ENCODE measurements at regions not wholly inside any gene's neighbourhood (a gene's known extent, or its start where the extent isn't known, plus 50 kb on each side); places are given as distances from the start of the nearest gene placed in this dataset.

DNA sequence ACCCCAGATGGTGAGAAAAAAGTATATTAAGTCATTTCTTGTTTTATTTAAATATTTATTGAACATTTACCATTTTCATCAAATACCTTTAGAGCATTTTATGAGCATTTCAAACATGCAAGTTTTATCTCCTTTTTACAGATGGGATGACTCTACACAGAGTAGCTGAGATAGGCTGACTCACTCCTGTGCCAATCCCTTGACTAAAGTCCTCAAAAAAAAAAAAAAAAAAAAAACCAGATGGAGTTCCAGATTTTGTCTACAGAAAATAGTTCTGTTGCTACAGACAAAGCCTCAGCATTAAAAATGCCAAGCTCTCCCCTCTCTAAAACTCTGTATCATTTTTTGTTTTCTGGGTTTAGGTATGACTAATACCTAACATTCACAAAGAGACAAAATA, 303.0 kb upstream of the PLD5 start:
- intact Hi-C loops (cut with micrococcal nuclease; ENCODE audit: unreplicated experiment), result no loop called here
- TF ChIP-seq CTCF (IDR thresholded peaks at IDR 0.05; ENCODE audit: insufficient read depth in 1 of 2, low read depth in 1 of 2, low read length in 1 of 2, severe bottlenecking in 1 of 2, unreplicated experiment in 1 of 2), result no peak
- Mint-ChIP-seq H3K9me3 (ENCODE audit: unreplicated experiment) (peaks cover 9% of the 10 kb centered on the region), H3K4me1 (ENCODE audit: low read depth, unreplicated experiment) (peaks cover 18% of the 10 kb centered on the region), H3K27me3 (ENCODE audit: insufficient read depth, unreplicated experiment) (no peaks in the 10 kb centered on the region), H3K27ac (ENCODE audit: unreplicated experiment) (no peak overlapping the region), H3K4me3 (ENCODE audit: unreplicated experiment) (no peak overlapping the region), H3K36me3 (ENCODE audit: insufficient read depth, unreplicated experiment) (no peaks in the 10 kb centered on the region)
- CTCF ChIA-PET, result interaction anchor here (0.6 kb wide), 2 partner anchors 18 to 489 kb away, joined by 3 to 7 read pairs; no protein-coding TSS in a partner anchor
- no peaks in the 10 kb centered on the region for H3K36me3 ChIP-seq (ENCODE audit: control insufficient read depth, insufficient read depth, low read length)
- DNase-seq, result no peak
- BruUV-seq (replicated peaks), result no TSS peak
- H3K9me3 ChIP-seq, result no peaks in the 10 kb centered on the region
- POLR2A ChIA-PET, result no interaction called here
- H3K4me1 ChIP-seq, result peaks cover 47% of the 10 kb centered on the region
- H3K27me3 ChIP-seq (replicated peaks; ENCODE audit: control insufficient read depth, insufficient read depth, low read length), result no peaks in the 10 kb centered on the region
- H3K4me3 ChIP-seq (ENCODE audit: low read depth, low read length), result no peak overlapping the region

- Mint-ChIP-seq H3K9me3 (ENCODE audit: unreplicated experiment) (peaks cover 8% of the 10 kb centered on the region), H3K4me1 (ENCODE audit: low read depth, unreplicated experiment) (peaks cover 18% of the 10 kb centered on the region), H3K36me3 (ENCODE audit: insufficient read depth, unreplicated experiment) (no peaks in the 10 kb centered on the region), H3K27me3 (ENCODE audit: insufficient read depth, unreplicated experiment) (no peaks in the 10 kb centered on the region), H3K27ac (ENCODE audit: unreplicated experiment) (no peak overlapping the region), H3K4me3 (ENCODE audit: unreplicated experiment) (no peak overlapping the region)
- Histone ChIP-seq H3K27me3 (replicated peaks; ENCODE audit: control insufficient read depth, insufficient read depth, low read length) (no peaks in the 10 kb centered on the region), H3K9me3 (no peaks in the 10 kb centered on the region), H3K4me3 (ENCODE audit: low read depth, low read length) (no peak overlapping the region), H3K36me3 (ENCODE audit: control insufficient read depth, insufficient read depth, low read length) (no peaks in the 10 kb centered on the region), H3K4me1 (peaks cover 47% of the 10 kb centered on the region)
- CTCF ChIA-PET, result interaction anchor here (0.6 kb wide), 1 partner anchor 19 kb away, joined by 3 read pairs; no protein-coding TSS in a partner anchor
- no peak for DNase-seq
- no TSS peak for BruUV-seq (replicated peaks)
- TF ChIP-seq CTCF (IDR thresholded peaks at IDR 0.05; ENCODE audit: insufficient read depth in 1 of 2, low read depth in 1 of 2, low read length in 1 of 2, severe bottlenecking in 1 of 2, unreplicated experiment in 1 of 2), result no peak
- intact Hi-C loops (cut with micrococcal nuclease; ENCODE audit: unreplicated experiment), result no loop called here
- POLR2A ChIA-PET, result no interaction called here
Measured at GRCh38 chr1:242826701-242827336, 302.3 kb upstream of the PLD5 start.

GRCh38 chr1:242824435-242824834, 299.9 kb upstream of the PLD5 start:
- H3K4me1 Mint-ChIP-seq (ENCODE audit: low read depth, unreplicated experiment), result peaks cover 18% of the 10 kb centered on the region
- H3K4me3 ChIP-seq (ENCODE audit: low read depth, low read length), result no peak overlapping the region
- H3K27me3 Mint-ChIP-seq (ENCODE audit: insufficient read depth, unreplicated experiment), result no peaks in the 10 kb centered on the region
- ChIA-PET CTCF (no interaction called here), POLR2A (no interaction called here)
- BruUV-seq (replicated peaks), result no TSS peak
- DNase-seq, result peak; percentile 36 to 49
- no peaks in the 10 kb centered on the region for H3K9me3 Mint-ChIP-seq (ENCODE audit: unreplicated experiment)
- no peaks in the 10 kb centered on the region for H3K36me3 Mint-ChIP-seq (ENCODE audit: insufficient read depth, unreplicated experiment)
- intact Hi-C loops (cut with micrococcal nuclease; ENCODE audit: unreplicated experiment), result no loop called here
- H3K4me1 ChIP-seq, result peaks cover 47% of the 10 kb centered on the region
- no peaks in the 10 kb centered on the region for H3K27me3 ChIP-seq (replicated peaks; ENCODE audit: control insufficient read depth, insufficient read depth, low read length)
- no peaks in the 10 kb centered on the region for H3K36me3 ChIP-seq (ENCODE audit: control insufficient read depth, insufficient read depth, low read length)
- no peak overlapping the region for H3K4me3 Mint-ChIP-seq (ENCODE audit: unreplicated experiment)
- no peaks in the 10 kb centered on the region for H3K9me3 ChIP-seq
- TF ChIP-seq CTCF (IDR thresholded peaks at IDR 0.05; ENCODE audit: insufficient read depth in 1 of 2, low read depth in 1 of 2, low read length in 1 of 2, severe bottlenecking in 1 of 2, unreplicated experiment in 1 of 2), result no peak
- peak overlapping the region; percentile 6 for H3K27ac Mint-ChIP-seq (ENCODE audit: unreplicated experiment)

All from Caco-2 (cell line).